Large intestine (tissue), 3 donors: ENCODE measurements at regions not wholly inside any gene's neighbourhood (a gene's known extent, or its start where the extent isn't known, plus 50 kb on each side); places are given as distances from the start of the nearest gene placed in this dataset.
A peak's percentile ranks its signal among the peaks of the same experiment; 100 is the strongest.

Experiments
- DNase-seq, 2 donors: peaks; one replicate each; pipeline versions ENCODE4 v3.0.0 to v3.0.0-alpha.2; 2013
- H3K27ac ChIP-seq: one replicate; pipeline ENCODE4 v1.5.1; 2013; ENCODE audit warnings: low read length
- H3K27me3 ChIP-seq: 2 replicates; pipeline ENCODE4 v1.6.1; 2013; ENCODE audit warnings: low read length; ENCODE audit not compliant: control insufficient read depth, insufficient read depth
- H3K36me3 ChIP-seq: 2 replicates; pipeline ENCODE4 v1.6.1; 2013; ENCODE audit warnings: low read length; ENCODE audit not compliant: control insufficient read depth, insufficient read depth
- H3K4me1 ChIP-seq: one replicate; pipeline ENCODE4 v1.6.1; 2013; ENCODE audit warnings: low read length; ENCODE audit not compliant: control insufficient read depth, insufficient read depth
- H3K4me3 ChIP-seq: one replicate; pipeline ENCODE4 v1.5.1; 2013; ENCODE audit warnings: low read length
- H3K9me3 ChIP-seq: one replicate; pipeline ENCODE4 v1.6.1; 2013; ENCODE audit warnings: mild to moderate bottlenecking, low read depth, low read length, moderate library complexity; ENCODE audit not compliant: control insufficient read depth
- WGBS: methylation state at CpG from one replicate; pipeline ENCODE4 v1.1.5; 2013; ENCODE audit warnings: low lambda C conversion rate; ENCODE audit not compliant: insufficient coverage; 5-methylcytosine and 5-hydroxymethylcytosine counted together

DNA sequence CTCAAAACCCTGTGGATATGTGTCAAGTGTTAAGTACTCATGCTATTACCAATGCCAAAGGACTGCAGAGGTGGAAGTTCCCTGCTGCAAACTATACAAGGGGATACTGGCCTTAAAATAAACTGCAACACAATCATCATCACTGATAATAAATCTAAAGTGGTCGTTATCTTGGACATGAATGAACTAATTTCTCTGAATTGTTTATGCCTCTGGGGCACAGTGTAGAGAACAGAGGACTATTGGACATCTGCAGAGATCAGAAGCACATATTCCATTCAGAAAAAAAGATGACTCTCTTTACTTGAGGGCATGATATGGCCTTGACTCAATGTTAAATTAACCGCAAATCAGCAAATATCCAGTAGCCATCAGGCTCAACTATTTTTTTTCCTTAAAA, 542.6 kb upstream of the IGFBP7 start:
- no peaks in the 10 kb centered on the region for H3K9me3 ChIP-seq
- WGBS, result no CpG with 5 or more reads among the region's 2 CpGs
- no peak overlapping the region for H3K27ac ChIP-seq
- no peak for DNase-seq
- H3K4me3 ChIP-seq, result no peak overlapping the region
- no peaks in the 10 kb centered on the region for H3K27me3 ChIP-seq
- H3K36me3 ChIP-seq, result no peaks in the 10 kb centered on the region
- H3K4me1 ChIP-seq, result no peaks in the 10 kb centered on the region

DNA sequence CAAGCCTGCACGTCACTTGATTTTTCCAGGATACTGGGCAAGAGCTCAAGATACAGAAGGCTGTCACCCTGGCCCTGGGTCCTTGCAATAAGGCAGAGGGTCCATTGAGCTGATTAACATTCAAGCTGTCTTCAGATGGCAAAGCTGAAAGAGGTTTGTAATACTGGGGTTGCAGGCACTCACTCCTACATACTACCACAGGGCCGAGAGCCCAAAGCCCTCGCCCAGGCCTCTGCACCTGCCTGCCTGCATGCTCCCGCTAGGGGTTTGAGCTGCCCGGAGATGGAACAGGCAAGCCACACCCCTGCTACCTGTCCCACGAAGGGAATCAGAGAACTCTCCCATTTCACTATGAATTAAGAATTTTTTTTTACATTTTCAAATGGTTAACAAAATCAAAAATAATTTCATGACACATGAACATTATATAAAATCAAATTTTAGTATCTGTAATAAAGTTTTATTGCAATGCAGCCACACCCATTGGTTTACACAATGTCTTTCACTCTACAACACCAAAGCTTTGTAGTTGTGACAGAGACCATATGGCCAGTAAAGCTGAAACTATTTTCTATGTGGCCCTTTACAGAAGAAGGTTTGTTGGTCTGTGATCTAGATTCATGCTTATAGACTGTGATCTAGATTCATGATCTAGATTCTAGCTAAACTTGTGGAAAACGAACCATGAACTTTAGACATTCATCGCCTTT, 530.4 kb upstream of the IGFBP7 start:
- Histone ChIP-seq H3K27me3 (no peaks in the 10 kb centered on the region), H3K9me3 (no peaks in the 10 kb centered on the region), H3K4me1 (no peaks in the 10 kb centered on the region), H3K36me3 (no peaks in the 10 kb centered on the region), H3K4me3 (no peak overlapping the region), H3K27ac (no peak overlapping the region)
- DNase-seq, result no peak
- 40% methylated on average over 1 of the region's 8 CpGs for WGBS

DNA sequence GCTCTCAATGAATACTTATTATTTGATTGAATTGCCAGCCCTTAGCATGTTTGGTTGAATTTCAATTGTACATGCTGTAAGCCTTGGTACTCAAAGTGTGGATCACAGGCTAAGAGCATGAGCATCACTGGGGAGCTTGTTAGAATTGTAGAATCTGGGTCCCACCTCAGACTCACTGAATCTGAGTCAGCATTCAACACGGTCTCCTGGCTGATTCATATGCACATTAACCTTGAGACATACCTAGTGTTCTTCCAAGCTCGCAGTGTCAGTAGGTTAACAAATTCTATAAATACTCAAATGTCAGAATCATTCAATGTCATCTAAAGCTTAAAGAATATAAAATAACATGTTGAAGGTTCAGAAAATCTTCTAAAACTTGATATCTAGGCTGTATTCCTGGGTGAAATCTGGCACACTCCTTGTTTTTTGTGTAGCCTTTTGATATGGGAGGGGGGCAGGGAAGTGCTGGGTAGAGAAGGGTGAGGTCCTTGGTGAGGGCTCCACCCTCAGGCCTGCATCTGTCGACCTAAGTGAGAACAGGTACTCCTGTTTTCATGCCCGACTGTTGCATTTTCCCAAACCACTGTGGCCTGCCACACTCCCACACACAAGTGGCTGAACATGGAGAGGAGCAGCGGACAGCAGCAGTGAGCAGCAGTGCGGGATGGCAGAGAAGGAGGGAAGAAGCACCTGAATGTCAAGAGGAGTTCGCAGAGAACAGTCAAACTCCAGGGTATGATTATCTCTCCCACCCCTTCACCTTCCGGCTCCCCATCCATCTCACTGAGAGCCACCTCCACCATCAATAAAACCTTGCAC, 529.6 kb upstream of the IGFBP7 start:
- Histone ChIP-seq H3K4me1 (no peaks in the 10 kb centered on the region), H3K27me3 (no peaks in the 10 kb centered on the region), H3K27ac (no peak overlapping the region), H3K9me3 (no peaks in the 10 kb centered on the region), H3K4me3 (no peak overlapping the region), H3K36me3 (no peaks in the 10 kb centered on the region)
- WGBS, result no CpG with 5 or more reads among the region's 8 CpGs
- DNase-seq, result no peak

DNA sequence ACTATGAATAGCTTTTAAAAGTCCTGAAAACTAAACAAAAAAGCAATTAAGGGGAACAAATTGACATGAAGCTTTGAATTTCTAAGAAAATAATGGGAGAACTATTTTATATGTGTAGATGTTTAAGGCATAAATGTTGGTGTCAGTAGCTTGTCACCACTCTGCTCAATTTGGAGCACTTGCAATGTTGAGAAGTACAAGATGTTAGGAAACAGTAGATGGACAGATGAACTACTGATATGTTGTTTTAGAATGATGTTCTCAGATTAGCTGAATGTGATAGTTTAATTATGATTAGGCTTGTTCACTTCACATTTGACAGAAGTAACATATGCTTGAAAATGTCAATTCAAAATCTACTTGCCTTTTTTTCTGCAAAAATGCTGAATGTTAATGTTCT, 525.7 kb upstream of the IGFBP7 start:
- H3K27ac ChIP-seq, result no peak overlapping the region
- H3K4me1 ChIP-seq, result no peaks in the 10 kb centered on the region
- H3K9me3 ChIP-seq, result no peaks in the 10 kb centered on the region
- no peaks in the 10 kb centered on the region for H3K27me3 ChIP-seq
- H3K36me3 ChIP-seq, result no peaks in the 10 kb centered on the region
- DNase-seq, result no peak
- no peak overlapping the region for H3K4me3 ChIP-seq

DNA sequence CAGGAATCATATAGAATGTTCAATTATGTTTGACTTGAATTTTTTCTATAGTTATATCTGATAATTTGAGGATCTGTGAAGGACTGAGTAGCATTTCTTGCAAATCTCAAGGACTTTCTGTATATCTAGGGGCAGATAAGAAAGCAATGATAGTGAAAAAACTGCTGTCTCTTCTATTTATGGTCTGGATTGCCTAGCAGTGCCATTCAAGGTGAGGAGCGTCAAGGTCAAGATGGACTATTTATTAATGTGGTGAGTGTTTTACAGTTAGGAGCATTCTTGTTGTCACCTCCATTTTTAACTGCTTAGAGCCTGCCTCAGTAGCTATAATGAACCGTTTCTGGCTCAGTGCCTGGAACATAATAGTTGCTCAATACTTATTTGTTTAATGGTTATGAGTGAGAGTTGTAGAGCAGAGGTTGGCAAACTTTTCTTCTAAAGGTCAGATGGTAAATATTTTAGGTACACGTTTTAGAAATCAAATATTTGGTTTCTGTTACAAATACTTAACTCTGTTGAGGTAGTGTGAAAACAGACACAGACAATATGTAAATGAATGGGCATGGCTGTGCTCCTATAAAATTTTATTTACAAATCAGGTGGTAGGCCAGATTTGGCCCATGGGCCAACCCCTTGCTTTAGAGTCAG, 523.2 kb upstream of the IGFBP7 start:
- Histone ChIP-seq H3K4me3 (no peak overlapping the region), H3K27me3 (no peaks in the 10 kb centered on the region), H3K36me3 (no peaks in the 10 kb centered on the region), H3K9me3 (no peaks in the 10 kb centered on the region), H3K4me1 (no peaks in the 10 kb centered on the region), H3K27ac (no peak overlapping the region)
- WGBS, result no CpG with 5 or more reads among the region's 3 CpGs
- no peak for DNase-seq

DNA sequence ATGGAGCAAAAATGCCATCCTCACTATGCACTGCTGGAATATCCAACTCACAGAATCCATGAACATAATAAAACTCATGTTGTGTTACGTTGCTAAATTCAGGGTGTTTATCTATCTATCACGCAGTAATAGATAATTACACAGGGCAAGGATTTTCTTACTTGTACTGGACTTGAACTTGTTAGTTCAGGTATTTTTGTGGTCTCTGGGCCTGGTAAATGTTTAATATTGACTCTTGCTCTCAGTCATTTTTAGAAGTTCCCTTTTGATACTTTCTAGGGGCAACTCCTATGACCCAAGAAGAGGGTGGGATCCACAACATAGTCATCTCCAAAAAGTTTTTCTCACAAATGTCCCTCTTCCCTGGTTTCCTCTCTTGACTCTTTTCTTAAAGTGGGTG, 522.4 kb upstream of the IGFBP7 start:
- Histone ChIP-seq H3K4me3 (no peak overlapping the region), H3K27ac (no peak overlapping the region), H3K27me3 (no peaks in the 10 kb centered on the region), H3K36me3 (no peaks in the 10 kb centered on the region), H3K4me1 (no peaks in the 10 kb centered on the region), H3K9me3 (no peaks in the 10 kb centered on the region)
- DNase-seq, result no peak
- no CpG with 5 or more reads among the region's 2 CpGs for WGBS

DNA sequence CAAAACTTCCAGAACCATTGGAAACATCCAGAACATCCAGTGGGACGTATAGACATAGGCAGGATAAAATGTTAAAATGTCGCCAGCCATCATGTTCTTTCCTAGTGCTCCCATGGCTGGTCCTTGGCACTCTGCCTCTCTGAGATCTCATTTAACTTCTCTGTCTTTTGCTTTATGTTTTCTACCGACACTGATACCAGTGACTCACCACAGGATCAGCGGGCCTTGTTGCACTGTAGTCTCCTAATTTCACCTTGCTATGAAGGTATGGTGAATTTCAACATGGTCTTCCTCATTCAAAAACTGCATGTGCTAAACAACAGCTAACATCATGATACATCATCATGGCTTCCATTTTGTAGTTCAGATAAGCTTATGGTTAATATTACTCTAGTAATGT, 521.0 kb upstream of the IGFBP7 start:
- WGBS, result 100% methylated on average over 2 of the region's 4 CpGs
- Histone ChIP-seq H3K27me3 (no peaks in the 10 kb centered on the region), H3K4me3 (no peak overlapping the region), H3K4me1 (no peaks in the 10 kb centered on the region), H3K36me3 (no peaks in the 10 kb centered on the region), H3K27ac (no peak overlapping the region), H3K9me3 (peaks cover 3% of the 10 kb centered on the region)
- DNase-seq, result no peak

DNA sequence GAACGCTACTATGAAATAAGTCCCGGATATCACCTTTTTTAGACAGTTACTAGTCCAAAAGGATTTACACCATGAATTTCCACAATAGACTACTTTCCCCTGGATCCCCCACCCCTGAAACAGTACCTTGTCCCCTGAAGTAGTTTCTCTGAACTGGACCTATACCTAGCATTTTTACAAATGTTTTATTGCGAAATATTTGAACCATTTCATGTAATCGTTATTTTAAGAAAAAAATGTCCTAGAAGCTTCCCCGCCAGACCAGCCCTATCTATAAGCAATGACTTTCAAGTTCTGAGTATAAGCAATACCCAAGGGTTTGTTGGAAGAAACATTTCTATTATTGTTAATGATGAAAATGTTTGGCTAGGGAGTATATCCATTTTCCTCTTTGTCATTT, 517.8 kb upstream of the IGFBP7 start:
- Histone ChIP-seq H3K4me1 (no peaks in the 10 kb centered on the region), H3K36me3 (no peaks in the 10 kb centered on the region), H3K9me3 (peaks cover 6% of the 10 kb centered on the region), H3K27me3 (no peaks in the 10 kb centered on the region), H3K27ac (no peak overlapping the region), H3K4me3 (no peak overlapping the region)
- 90% methylated on average over 4 of the region's 5 CpGs for WGBS
- DNase-seq, result no peak

DNA sequence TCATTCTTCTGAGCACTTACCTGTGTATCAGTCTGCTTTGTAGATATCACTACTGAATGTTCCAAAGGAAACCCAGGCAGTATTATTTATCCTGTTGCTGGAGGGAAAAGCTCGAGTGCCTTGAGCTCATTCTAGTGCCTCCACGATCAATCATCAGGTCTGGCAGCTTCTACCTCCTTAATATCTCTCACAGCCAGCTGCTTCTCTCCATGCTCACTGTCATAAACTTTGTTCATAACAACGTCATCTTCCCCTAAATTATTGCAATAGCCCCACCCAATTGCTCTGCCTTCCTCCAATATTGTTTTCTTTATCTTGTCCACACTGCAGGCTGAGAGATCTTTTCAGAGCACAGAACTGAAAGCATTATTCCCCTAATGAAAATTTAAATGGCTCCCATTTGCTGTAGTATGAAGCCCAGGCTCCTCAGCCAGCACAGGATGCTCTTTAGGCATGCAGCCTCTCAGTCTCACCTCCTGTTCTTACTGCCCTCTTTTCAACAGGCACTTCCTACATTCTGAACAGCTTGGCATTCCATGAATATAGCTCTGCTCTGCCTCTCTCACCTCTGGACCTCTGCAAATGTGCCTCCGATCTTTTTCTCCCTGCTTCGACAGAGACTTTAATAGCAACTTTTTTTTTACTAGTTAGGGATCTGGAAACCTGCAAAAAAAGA, 504.2 kb upstream of the IGFBP7 start:
- H3K36me3 ChIP-seq, result no peaks in the 10 kb centered on the region
- no peak overlapping the region for H3K27ac ChIP-seq
- no peaks in the 10 kb centered on the region for H3K9me3 ChIP-seq
- DNase-seq, result no peak
- H3K4me3 ChIP-seq, result no peak overlapping the region
- WGBS, result 45% methylated on average over 2 of the region's 5 CpGs
- H3K27me3 ChIP-seq, result no peaks in the 10 kb centered on the region
- no peaks in the 10 kb centered on the region for H3K4me1 ChIP-seq

DNA sequence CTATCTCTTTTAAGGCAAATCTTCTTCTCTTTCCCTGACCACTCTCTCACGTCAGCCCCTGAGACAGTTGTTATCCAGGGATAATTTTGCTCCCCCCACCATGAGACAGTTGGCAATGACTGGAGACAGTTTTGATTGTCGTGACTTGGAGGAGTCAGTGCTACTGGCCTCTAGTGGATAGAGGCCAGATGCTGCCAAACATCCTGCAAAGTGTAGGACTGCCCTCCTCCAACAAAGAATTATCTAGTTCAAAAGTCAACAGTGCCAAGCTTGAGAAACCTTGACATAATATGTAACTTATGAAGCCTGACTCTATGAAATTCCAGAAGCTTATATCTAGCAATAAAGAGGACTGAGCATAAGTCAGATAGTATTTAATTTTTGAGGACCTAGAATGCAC, 502.1 kb upstream of the IGFBP7 start:
- Histone ChIP-seq H3K36me3 (no peaks in the 10 kb centered on the region), H3K9me3 (no peaks in the 10 kb centered on the region), H3K4me1 (no peaks in the 10 kb centered on the region), H3K27ac (no peak overlapping the region), H3K27me3 (no peaks in the 10 kb centered on the region), H3K4me3 (no peak overlapping the region)
- peak; percentile 21 to 30 for DNase-seq
- no CpG with 5 or more reads among the region's 2 CpGs for whole genome bisulfite sequencing
